ENCODE measurements at regions not wholly inside any gene's neighbourhood (a gene's known extent, or its start where the extent isn't known, plus 50 kb on each side); places are given as distances from the start of the nearest gene placed in this dataset.
"Not testable (repeated sequence)": the region's sequence is repeated elsewhere in the genome, so short reads cannot be mapped to it uniquely, and the experiment has no call there.

GRCh38 chrX:134045372-134045771 lies 60.0 kb upstream of the GPC3 start:
- not testable (repeated sequence) for ATAC-seq

DNA sequence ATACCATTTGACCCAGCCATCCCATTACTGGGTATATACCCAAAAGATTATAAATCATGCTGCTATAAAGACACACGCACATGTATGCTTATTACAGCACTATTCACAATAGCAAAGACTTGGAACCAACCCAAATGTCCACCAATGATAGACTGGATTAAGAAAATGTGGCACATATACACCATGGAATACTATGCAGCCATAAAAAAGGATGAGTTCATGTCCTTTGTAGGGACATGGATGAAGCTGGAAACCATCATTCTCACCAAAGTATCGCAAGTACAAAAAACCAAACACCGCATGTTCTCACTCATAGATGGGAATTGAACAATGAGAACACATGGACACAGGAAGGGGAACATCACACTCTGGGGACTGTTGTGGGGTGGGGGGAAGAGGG lies 81.7 kb upstream of the GPC3 start:
- not testable (repeated sequence) for ATAC-seq

DNA sequence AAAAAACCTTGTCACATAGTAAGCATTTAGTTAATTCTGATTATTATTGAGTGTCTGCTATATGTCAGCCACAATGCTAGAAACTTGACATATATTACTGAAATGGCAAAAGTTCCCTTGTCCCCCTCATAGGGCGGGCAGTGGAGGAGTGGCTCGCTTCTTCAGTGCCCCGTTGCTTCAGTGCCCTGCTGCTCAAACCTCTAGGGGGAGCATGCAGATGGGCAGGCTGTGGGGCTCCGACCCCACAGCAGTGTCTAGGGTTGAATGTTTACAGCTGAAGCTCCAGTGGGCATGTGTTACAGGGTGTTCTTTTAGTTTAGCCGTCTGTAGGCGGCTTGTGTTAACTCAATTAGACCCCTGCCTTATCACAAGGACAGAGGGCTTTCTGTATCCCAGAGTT lies 86.5 kb upstream of the GPC3 start:
- not testable (repeated sequence) for ATAC-seq

DNA sequence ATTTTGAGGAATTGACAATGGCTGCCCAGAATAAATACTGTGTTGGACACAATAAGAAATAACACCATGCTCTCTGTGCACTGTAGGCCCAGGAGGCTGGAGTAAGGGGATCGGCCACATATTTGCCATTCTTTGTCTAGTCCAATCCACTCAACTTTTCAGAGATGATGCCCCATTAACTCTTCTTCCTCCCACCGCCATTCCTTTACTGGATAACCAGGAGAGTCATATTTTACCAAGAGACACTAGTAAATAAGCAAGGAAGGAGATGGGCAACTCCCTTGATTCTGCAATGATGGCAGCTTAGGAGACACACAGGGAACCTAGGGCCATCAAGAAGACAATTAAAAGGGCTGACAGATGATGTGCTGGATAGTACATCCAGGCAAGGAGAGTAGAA lies 87.9 kb upstream of the GPC3 start:
- TF ChIP-seq TCF4 (CRISPR knock-in tag; IDR thresholded peaks at IDR 0.05; ENCODE audit: borderline replicate concordance) (no peak), BACH2 (CRISPR knock-in tag; IDR thresholded peaks at IDR 0.05; ENCODE audit: borderline replicate concordance) (no peak), OSR1 (CRISPR knock-in tag; IDR thresholded peaks at IDR 0.05) (no peak), ZNF70 (CRISPR knock-in tag; IDR thresholded peaks at IDR 0.05) (no peak), GLIS3 (CRISPR knock-in tag; IDR thresholded peaks at IDR 0.05) (no peak), ZFP30 (CRISPR knock-in tag; IDR thresholded peaks at IDR 0.05) (no peak), CREB5 (CRISPR knock-in tag; IDR thresholded peaks at IDR 0.05; ENCODE audit: low read depth) (no peak), ARNTL (CRISPR knock-in tag; IDR thresholded peaks at IDR 0.05; ENCODE audit: borderline replicate concordance, low read depth) (no peak), ISL1 (CRISPR knock-in tag; IDR thresholded peaks at IDR 0.05) (no peak)
- no peak for ATAC-seq

DNA sequence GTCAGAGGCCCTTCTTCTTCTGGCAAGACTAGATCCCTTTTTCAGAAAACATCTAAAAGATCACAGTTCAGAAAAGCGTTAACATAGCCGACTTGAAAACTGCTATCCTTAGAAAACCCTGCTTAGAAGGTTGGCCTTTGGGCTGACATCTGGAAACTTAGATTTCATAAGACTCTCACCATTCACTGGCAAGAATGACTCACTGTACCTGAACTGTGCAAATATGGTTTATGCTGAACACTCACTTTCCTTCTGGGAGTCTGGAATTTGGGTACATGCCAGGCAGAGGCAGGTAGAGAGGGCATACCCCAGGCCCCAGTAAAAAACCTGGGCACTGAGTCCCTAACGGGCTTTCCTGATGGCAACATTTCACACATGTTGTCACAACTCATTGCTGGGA lies 88.8 kb upstream of the GPC3 start:
- TF ChIP-seq ZFP30 (CRISPR knock-in tag; IDR thresholded peaks at IDR 0.05) (no peak), ESRRG (CRISPR knock-in tag; IDR thresholded peaks at IDR 0.05) (no peak), TOX (CRISPR knock-in tag; IDR thresholded peaks at IDR 0.05; ENCODE audit: borderline replicate concordance) (no peak), CSDC2 (CRISPR knock-in tag; IDR thresholded peaks at IDR 0.05) (no peak), OSR1 (CRISPR knock-in tag; IDR thresholded peaks at IDR 0.05) (no peak), CREB5 (CRISPR knock-in tag; IDR thresholded peaks at IDR 0.05; ENCODE audit: low read depth) (no peak), RARB (CRISPR knock-in tag; IDR thresholded peaks at IDR 0.05) (no peak), ZFP3 (CRISPR knock-in tag; IDR thresholded peaks at IDR 0.05) (no peak)
- no peak for ATAC-seq

DNA sequence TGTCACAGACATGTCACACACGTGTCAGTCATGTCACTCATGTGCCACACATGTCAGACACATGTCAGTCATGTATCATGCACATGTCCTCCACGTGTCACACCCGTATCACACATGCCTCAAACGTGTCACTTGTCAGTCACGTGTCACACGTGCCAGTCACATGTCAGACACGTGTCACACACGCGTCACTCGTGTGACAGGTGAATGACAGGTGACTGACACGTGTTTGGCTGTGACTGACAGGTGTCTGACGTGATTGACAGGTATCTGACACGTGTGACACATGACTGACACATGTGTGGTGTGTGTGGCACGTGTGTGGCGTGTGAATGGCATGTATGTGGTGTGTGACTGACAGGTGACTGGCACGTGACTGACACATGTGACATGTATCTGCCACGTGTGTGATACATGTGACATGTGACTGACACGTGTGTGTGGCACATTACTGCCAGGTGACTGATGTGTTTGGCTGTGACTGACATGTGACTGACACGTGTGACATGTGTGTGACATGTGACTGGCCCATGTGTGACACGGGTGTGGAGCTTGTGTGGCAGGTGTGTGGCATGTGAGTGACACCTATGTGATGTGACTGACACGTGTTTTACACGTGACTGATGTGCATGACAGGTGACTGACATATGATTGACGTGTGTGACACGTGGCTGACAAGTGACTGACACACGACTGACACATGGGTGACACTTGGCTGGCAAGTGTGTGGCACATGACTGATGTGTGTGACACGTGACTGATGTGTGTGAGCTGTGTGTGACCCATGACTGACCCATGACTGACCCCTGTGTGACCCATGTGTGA lies 90.7 kb upstream of the GPC3 start:
- no peak for ATAC-seq
- TF ChIP-seq GLIS3 (CRISPR knock-in tag; IDR thresholded peaks at IDR 0.05) (no peak), ZC3H10 (CRISPR knock-in tag; IDR thresholded peaks at IDR 0.05) (no peak), TOX (CRISPR knock-in tag; IDR thresholded peaks at IDR 0.05; ENCODE audit: borderline replicate concordance) (no peak), ESRRG (CRISPR knock-in tag; IDR thresholded peaks at IDR 0.05) (no peak)

- no peak for TF ChIP-seq ZNF8 (CRISPR knock-in tag; IDR thresholded peaks at IDR 0.05)
- ATAC-seq: no peak
These were observed 110.0 kb upstream of the GPC3 start for GRCh38 chrX:134095366-134095765.

GRCh38 chrX:134101636-134102035 lies 116.2 kb upstream of the GPC3 start:
- no peak for ATAC-seq
- TF ChIP-seq TCF4 (CRISPR knock-in tag; IDR thresholded peaks at IDR 0.05; ENCODE audit: borderline replicate concordance) (no peak), CREB5 (CRISPR knock-in tag; IDR thresholded peaks at IDR 0.05; ENCODE audit: low read depth) (no peak), PATZ1 (CRISPR knock-in tag; IDR thresholded peaks at IDR 0.05; ENCODE audit: borderline replicate concordance) (no peak), PPARA (CRISPR knock-in tag; IDR thresholded peaks at IDR 0.05; ENCODE audit: borderline replicate concordance) (no peak), ZC3H10 (CRISPR knock-in tag; IDR thresholded peaks at IDR 0.05) (no peak), GLIS3 (CRISPR knock-in tag; IDR thresholded peaks at IDR 0.05) (no peak), SNAI2 (CRISPR knock-in tag; IDR thresholded peaks at IDR 0.05) (no peak), ISL1 (CRISPR knock-in tag; IDR thresholded peaks at IDR 0.05) (no peak), ZFP30 (CRISPR knock-in tag; IDR thresholded peaks at IDR 0.05) (no peak), CSDC2 (CRISPR knock-in tag; IDR thresholded peaks at IDR 0.05) (no peak), OSR1 (CRISPR knock-in tag; IDR thresholded peaks at IDR 0.05) (no peak), ZNF70 (CRISPR knock-in tag; IDR thresholded peaks at IDR 0.05) (no peak), BACH2 (CRISPR knock-in tag; IDR thresholded peaks at IDR 0.05; ENCODE audit: borderline replicate concordance) (no peak)
- TF ChIP-seq, protein P1, sequence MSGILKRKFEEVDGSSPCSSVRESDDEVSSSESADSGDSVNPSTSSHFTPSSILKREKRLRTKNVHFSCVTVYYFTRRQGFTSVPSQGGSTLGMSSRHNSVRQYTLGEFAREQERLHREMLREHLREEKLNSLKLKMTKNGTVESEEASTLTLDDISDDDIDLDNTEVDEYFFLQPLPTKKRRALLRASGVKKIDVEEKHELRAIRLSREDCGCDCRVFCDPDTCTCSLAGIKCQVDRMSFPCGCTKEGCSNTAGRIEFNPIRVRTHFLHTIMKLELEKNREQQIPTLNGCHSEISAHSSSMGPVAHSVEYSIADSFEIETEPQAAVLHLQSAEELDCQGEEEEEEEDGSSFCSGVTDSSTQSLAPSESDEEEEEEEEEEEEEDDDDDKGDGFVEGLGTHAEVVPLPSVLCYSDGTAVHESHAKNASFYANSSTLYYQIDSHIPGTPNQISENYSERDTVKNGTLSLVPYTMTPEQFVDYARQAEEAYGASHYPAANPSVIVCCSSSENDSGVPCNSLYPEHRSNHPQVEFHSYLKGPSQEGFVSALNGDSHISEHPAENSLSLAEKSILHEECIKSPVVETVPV (CRISPR knock-in tag; IDR thresholded peaks at IDR 0.05): no peak
